Panc1 (cell line): ENCODE measurements at regions not wholly inside any gene's neighbourhood (a gene's known extent, or its start where the extent isn't known, plus 50 kb on each side); places are given as distances from the start of the nearest gene placed in this dataset.

ENCODE experiments used
- ATAC-seq: fragments of 200-7000 bp; cut with Tn5 transposase; 2 replicates; pipeline ENCODE4 v1.9.1; 2020; ENCODE audit warnings: mild to moderate bottlenecking, moderate library complexity
- BruUV-seq: library from RNA; stranded (reverse); fragments of 400-500 nt; replicated peaks from 2 replicates; lab custom pipeline; 2021; lab: Mats Ljungman, UMichigan
- CTCF ChIA-PET: fragments of 300-600 bp; sonication (Branson Sonifier 250); formaldehyde crosslinking; loops from one replicate; lab custom pipeline; 2022; ENCODE audit warnings: antibody characterized with exemption; lab: Charles Lee
- POLR2A ChIA-PET: fragments of 300-600 bp; sonication (Branson Sonifier 250); formaldehyde crosslinking; loops from one replicate; lab custom pipeline; 2022; ENCODE audit warnings: antibody characterized with exemption; lab: Charles Lee
- DNase-seq: peaks from one replicate; pipeline ENCODE4 v3.0.0-alpha.2; 2010; ENCODE audit warnings: low read depth, low spot score
- H3K27ac ChIP-seq: 2 replicates; pipeline ENCODE4 v1.5.1; 2011; ENCODE audit warnings: mild to moderate bottlenecking, low read length, inconsistent platforms
- H3K27me3 ChIP-seq: fragments of 200-500 bp; sonication (Bioruptor generic); 2 replicates; pipeline ENCODE4 v1.6.0; 2014; ENCODE audit warnings: low read length, inconsistent platforms; ENCODE audit not compliant: control insufficient read depth, insufficient read depth
- H3K36me3 ChIP-seq: fragments of 200-500 bp; sonication (Bioruptor generic); 2 replicates; pipeline ENCODE4 v1.5.1; 2014; ENCODE audit warnings: inconsistent platforms, mild to moderate bottlenecking, low read length, moderate library complexity; ENCODE audit not compliant: control insufficient read depth, insufficient read depth
- H3K4me1 ChIP-seq: 2 replicates; pipeline ENCODE4 v1.5.1; 2011; ENCODE audit warnings: inconsistent platforms, mild to moderate bottlenecking, low read length, moderate library complexity; ENCODE audit not compliant: control insufficient read depth, insufficient read depth
- H3K4me3 ChIP-seq, 2 experiments: 2 replicates each; pipeline ENCODE4 v1.5.1; 2011 to 2012; ENCODE audit warnings: low read depth in 2 of 2, low read length in 2 of 2, mild to moderate bottlenecking in 2 of 2, inconsistent platforms in 1 of 2, moderate library complexity in 1 of 2
- H3K9me3 ChIP-seq: fragments of 200-500 bp; sonication (Bioruptor generic); 2 replicates; pipeline ENCODE4 v1.5.1; 2014; ENCODE audit warnings: low read depth, mild to moderate bottlenecking, inconsistent platforms, low read length, moderate library complexity; ENCODE audit not compliant: control insufficient read depth, insufficient read depth
- CTCF ChIP-seq: fragments of 450-650 bp; IDR thresholded peaks from 2 replicates; pipeline ENCODE4 v1.5.1; 2017; ENCODE audit warnings: mild to moderate bottlenecking
- POLR2AphosphoS5 ChIP-seq: IDR thresholded peaks from 2 replicates; pipeline ENCODE4 v1.6.1; 2012; ENCODE audit warnings: mild to moderate bottlenecking, low read depth, low read length, moderate library complexity
- SIN3A ChIP-seq: IDR thresholded peaks from 2 replicates; pipeline ENCODE4 v1.6.1; 2012; ENCODE audit warnings: low read depth, mild to moderate bottlenecking, low read length, moderate library complexity, borderline replicate concordance; ENCODE audit not compliant: insufficient read depth
- TCF7L2 ChIP-seq: IDR thresholded peaks from 2 replicates; pipeline ENCODE4 v1.6.1; 2011; ENCODE audit warnings: mild to moderate bottlenecking, low read depth, low read length, inconsistent platforms
- in situ Hi-C: cut with HindIII; loops from 2 replicates; pipeline ENCODE4 v1.10.0; 2016; ENCODE audit warnings: low sequenced_read_pairs, low pct_unique_long_range_greater_than_20kb
- intact Hi-C: fragments of 100-400 bp; cut with micrococcal nuclease; formaldehyde crosslinking; loops from one replicate; pipeline ENCODE4 v1.10.0; 2022; ENCODE audit not compliant: unreplicated experiment
- TF ChIP-seq, protein P1 (sequence below), 2 experiments: IDR thresholded peaks; 2 replicates each; pipeline ENCODE4 v1.6.1; 2011 to 2012; ENCODE audit warnings: low read depth in 2 of 2, control low read depth in 1 of 2, low read length in 1 of 2, mild to moderate bottlenecking in 1 of 2, moderate library complexity in 1 of 2; ENCODE audit not compliant: insufficient read depth in 1 of 2

DNA sequence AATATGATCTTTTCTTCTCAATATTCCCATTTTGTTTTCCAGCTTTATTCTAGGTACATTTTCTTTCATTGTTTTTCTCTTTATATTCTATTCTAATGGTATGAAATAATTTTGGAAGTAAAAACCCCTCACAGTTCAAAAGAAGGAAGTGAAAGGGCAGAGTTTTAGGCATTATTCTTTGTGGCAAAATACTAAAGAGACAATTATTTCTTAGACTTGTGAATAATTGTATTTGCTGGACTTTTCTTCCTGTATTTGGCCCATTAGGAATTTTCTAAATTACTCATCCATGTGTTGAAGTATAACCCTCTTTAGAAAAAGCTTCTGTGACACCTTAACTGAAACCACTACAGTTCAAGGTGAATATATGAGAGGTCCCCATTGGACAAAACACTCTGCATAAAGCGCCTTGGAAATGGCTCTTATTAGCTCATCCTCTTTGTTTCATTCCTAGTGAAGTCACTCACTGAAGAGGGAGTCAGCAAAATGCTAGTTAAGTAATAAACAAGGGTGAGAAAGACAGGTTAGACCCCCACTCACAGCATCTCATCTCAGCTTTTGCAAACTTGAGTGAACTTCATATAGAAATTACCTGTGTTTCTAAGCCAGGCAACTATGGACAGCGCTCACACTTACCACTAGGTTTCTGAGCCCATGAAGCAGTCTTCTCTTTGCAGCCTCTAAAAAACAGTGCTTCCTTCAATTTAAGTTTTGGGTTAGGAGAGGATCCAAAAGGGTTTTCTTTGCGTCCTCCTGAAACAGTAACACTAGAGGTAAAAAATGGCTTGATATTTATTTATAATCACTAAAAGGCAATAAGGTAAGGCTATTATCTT is 327.5 kb downstream of the ARPP21 start:
- no peak for TF ChIP-seq SIN3A
- no peak for TF ChIP-seq TCF7L2
- TF ChIP-seq CTCF, result no peak
- TF ChIP-seq, protein P1, sequence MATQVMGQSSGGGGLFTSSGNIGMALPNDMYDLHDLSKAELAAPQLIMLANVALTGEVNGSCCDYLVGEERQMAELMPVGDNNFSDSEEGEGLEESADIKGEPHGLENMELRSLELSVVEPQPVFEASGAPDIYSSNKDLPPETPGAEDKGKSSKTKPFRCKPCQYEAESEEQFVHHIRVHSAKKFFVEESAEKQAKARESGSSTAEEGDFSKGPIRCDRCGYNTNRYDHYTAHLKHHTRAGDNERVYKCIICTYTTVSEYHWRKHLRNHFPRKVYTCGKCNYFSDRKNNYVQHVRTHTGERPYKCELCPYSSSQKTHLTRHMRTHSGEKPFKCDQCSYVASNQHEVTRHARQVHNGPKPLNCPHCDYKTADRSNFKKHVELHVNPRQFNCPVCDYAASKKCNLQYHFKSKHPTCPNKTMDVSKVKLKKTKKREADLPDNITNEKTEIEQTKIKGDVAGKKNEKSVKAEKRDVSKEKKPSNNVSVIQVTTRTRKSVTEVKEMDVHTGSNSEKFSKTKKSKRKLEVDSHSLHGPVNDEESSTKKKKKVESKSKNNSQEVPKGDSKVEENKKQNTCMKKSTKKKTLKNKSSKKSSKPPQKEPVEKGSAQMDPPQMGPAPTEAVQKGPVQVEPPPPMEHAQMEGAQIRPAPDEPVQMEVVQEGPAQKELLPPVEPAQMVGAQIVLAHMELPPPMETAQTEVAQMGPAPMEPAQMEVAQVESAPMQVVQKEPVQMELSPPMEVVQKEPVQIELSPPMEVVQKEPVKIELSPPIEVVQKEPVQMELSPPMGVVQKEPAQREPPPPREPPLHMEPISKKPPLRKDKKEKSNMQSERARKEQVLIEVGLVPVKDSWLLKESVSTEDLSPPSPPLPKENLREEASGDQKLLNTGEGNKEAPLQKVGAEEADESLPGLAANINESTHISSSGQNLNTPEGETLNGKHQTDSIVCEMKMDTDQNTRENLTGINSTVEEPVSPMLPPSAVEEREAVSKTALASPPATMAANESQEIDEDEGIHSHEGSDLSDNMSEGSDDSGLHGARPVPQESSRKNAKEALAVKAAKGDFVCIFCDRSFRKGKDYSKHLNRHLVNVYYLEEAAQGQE (IDR thresholded peaks at IDR 0.05; ENCODE audit: insufficient read depth in 1 of 2, low read depth in 2 of 2, low read length in 1 of 2), result no peak
- no peak for TF ChIP-seq POLR2AphosphoS5

GRCh38 chr3:35968043-35968622 is 328.8 kb downstream of the ARPP21 start:
- intact Hi-C loops (loop anchor here (10.0 kb wide), 1 partner anchor 897 kb away; no protein-coding TSS in a partner anchor), in situ Hi-C loops (no loop called here)
- H3K4me1 ChIP-seq, result no peaks in the 10 kb centered on the region
- H3K9me3 ChIP-seq, result no peaks in the 10 kb centered on the region
- no peaks in the 10 kb centered on the region for H3K27me3 ChIP-seq
- no peak overlapping the region for H3K4me3 ChIP-seq
- no peak overlapping the region for H3K27ac ChIP-seq
- CTCF ChIA-PET, result no interaction called here
- no peak for ATAC-seq
- DNase-seq, result no peak
- POLR2A ChIA-PET, result no interaction called here
- TF ChIP-seq SIN3A, result no peak
- TF ChIP-seq CTCF, result no peak
- H3K36me3 ChIP-seq, result no peaks in the 10 kb centered on the region
- BruUV-seq, result no TSS peak

More for the DNA sequence above, 327.5 kb downstream of the ARPP21 start:
- CTCF ChIA-PET, result no interaction called here
- in situ Hi-C loops (no loop called here), intact Hi-C loops (loop anchor here (2.0 to 10.0 kb wide), 2 partner anchors 730 to 898 kb away; no protein-coding TSS in a partner anchor)
- H3K36me3 ChIP-seq, result no peaks in the 10 kb centered on the region
- H3K4me1 ChIP-seq, result no peaks in the 10 kb centered on the region
- no peak for DNase-seq
- no peak for ATAC-seq
- no peaks in the 10 kb centered on the region for H3K9me3 ChIP-seq
- POLR2A ChIA-PET, result no interaction called here
- H3K4me3 ChIP-seq, result no peak overlapping the region
- H3K27me3 ChIP-seq, result no peaks in the 10 kb centered on the region
- BruUV-seq, result no TSS peak
- no peak overlapping the region for H3K27ac ChIP-seq
